ENCODE measurements at regions not wholly inside any gene's neighbourhood (a gene's known extent, or its start where the extent isn't known, plus 50 kb on each side); places are given as distances from the start of the nearest gene placed in this dataset.

- H2AFZ ChIP-seq (ENCODE audit: low read length): no peak overlapping the region
These were observed 353.0 kb upstream of the KCND2 start for GRCh38 chr7:119919986-119920385.

GRCh38 chr7:119925581-119926289 lies 347.2 kb upstream of the KCND2 start:
- no peaks in the 10 kb centered on the region for H3K36me3 ChIP-seq (ENCODE audit: insufficient read depth, low read length)
- TF ChIP-seq EZH2phosphoT487 (IDR thresholded peaks at IDR 0.05; ENCODE audit: borderline replicate concordance) (no peak), CTCF (conservative IDR thresholded peaks at IDR 0.05; ENCODE audit: low read length) (no peak)
- H3K9ac ChIP-seq (ENCODE audit: low read depth, low read length, poor library complexity, severe bottlenecking): no peak overlapping the region
- H3F3A ChIP-seq (ENCODE audit: low read depth): no peaks in the 10 kb centered on the region
- no peak overlapping the region for H3K4me2 ChIP-seq (ENCODE audit: low read depth, low read length, poor library complexity, severe bottlenecking)
- H3K79me2 ChIP-seq (ENCODE audit: insufficient read depth, low read length): no peaks in the 10 kb centered on the region
- H2AFZ ChIP-seq (ENCODE audit: low read length): no peak overlapping the region
- H3K9me3 ChIP-seq (ENCODE audit: insufficient read depth, low read depth, low read length): no peaks in the 10 kb centered on the region
- H3K4me1 ChIP-seq (ENCODE audit: insufficient read depth, low read length, poor library complexity, severe bottlenecking): no peaks in the 10 kb centered on the region
- H4K20me1 ChIP-seq (ENCODE audit: insufficient read depth, low read length, poor library complexity, severe bottlenecking): no peaks in the 10 kb centered on the region
- H3K4me3 ChIP-seq (ENCODE audit: low read length, poor library complexity, severe bottlenecking): no peak overlapping the region
- no peaks in the 10 kb centered on the region for H3K27me3 ChIP-seq (ENCODE audit: insufficient read depth, low read length, poor library complexity, severe bottlenecking)
- no peaks in the 10 kb centered on the region for H3K9me2 ChIP-seq (replicated peaks; ENCODE audit: low read depth, low read length)

More at GRCh38 chr7:119919986-119920385, 353.0 kb upstream of the KCND2 start:
- Histone ChIP-seq H3K79me2 (ENCODE audit: insufficient read depth, low read length) (no peaks in the 10 kb centered on the region), H3K9ac (ENCODE audit: low read depth, low read length, poor library complexity, severe bottlenecking) (no peak overlapping the region), H3K9me2 (replicated peaks; ENCODE audit: low read depth, low read length) (no peaks in the 10 kb centered on the region), H3F3A (ENCODE audit: low read depth) (no peaks in the 10 kb centered on the region), H3K4me1 (ENCODE audit: insufficient read depth, low read length, poor library complexity, severe bottlenecking) (no peaks in the 10 kb centered on the region), H3K4me3 (ENCODE audit: low read length, poor library complexity, severe bottlenecking) (no peak overlapping the region), H3K9me3 (ENCODE audit: insufficient read depth, low read depth, low read length) (no peaks in the 10 kb centered on the region), H3K4me2 (ENCODE audit: low read depth, low read length, poor library complexity, severe bottlenecking) (no peak overlapping the region), H3K27me3 (ENCODE audit: insufficient read depth, low read length, poor library complexity, severe bottlenecking) (no peaks in the 10 kb centered on the region), H4K20me1 (ENCODE audit: insufficient read depth, low read length, poor library complexity, severe bottlenecking) (no peaks in the 10 kb centered on the region), H3K36me3 (ENCODE audit: insufficient read depth, low read length) (no peaks in the 10 kb centered on the region)
- TF ChIP-seq CTCF (conservative IDR thresholded peaks at IDR 0.05; ENCODE audit: low read length) (no peak), EZH2phosphoT487 (IDR thresholded peaks at IDR 0.05; ENCODE audit: borderline replicate concordance) (no peak)

GRCh38 chr7:119929891-119930290 lies 343.1 kb upstream of the KCND2 start:
- no peaks in the 10 kb centered on the region for H3K36me3 ChIP-seq (ENCODE audit: insufficient read depth, low read length)
- no peaks in the 10 kb centered on the region for H3F3A ChIP-seq (ENCODE audit: low read depth)
- no peak overlapping the region for H2AFZ ChIP-seq (ENCODE audit: low read length)
- no peak overlapping the region for H3K4me2 ChIP-seq (ENCODE audit: low read depth, low read length, poor library complexity, severe bottlenecking)
- TF ChIP-seq CTCF (conservative IDR thresholded peaks at IDR 0.05; ENCODE audit: low read length) (no peak), EZH2phosphoT487 (IDR thresholded peaks at IDR 0.05; ENCODE audit: borderline replicate concordance) (no peak)
- H3K9me3 ChIP-seq (ENCODE audit: insufficient read depth, low read depth, low read length): no peaks in the 10 kb centered on the region
- no peak overlapping the region for H3K9ac ChIP-seq (ENCODE audit: low read depth, low read length, poor library complexity, severe bottlenecking)
- no peaks in the 10 kb centered on the region for H3K4me1 ChIP-seq (ENCODE audit: insufficient read depth, low read length, poor library complexity, severe bottlenecking)
- H3K4me3 ChIP-seq (ENCODE audit: low read length, poor library complexity, severe bottlenecking): no peak overlapping the region
- no peaks in the 10 kb centered on the region for H3K9me2 ChIP-seq (replicated peaks; ENCODE audit: low read depth, low read length)
- H3K27me3 ChIP-seq (ENCODE audit: insufficient read depth, low read length, poor library complexity, severe bottlenecking): no peaks in the 10 kb centered on the region
- H4K20me1 ChIP-seq (ENCODE audit: insufficient read depth, low read length, poor library complexity, severe bottlenecking): no peaks in the 10 kb centered on the region
- H3K79me2 ChIP-seq (ENCODE audit: insufficient read depth, low read length): no peaks in the 10 kb centered on the region

Measured in Loucy (cell line).